Endothelial cell of umbilical vein (primary cell): ENCODE measurements at regions not wholly inside any gene's neighbourhood (a gene's known extent, or its start where the extent isn't known, plus 50 kb on each side); places are given as distances from the start of the nearest gene placed in this dataset.

ENCODE experiments used
- BruUV-seq: library from RNA; stranded (reverse); fragments of 400-500 nt; replicated peaks from 2 replicates; lab custom pipeline; 2021; lab: Mats Ljungman, UMichigan
- CTCF ChIA-PET: fragments of 300-600, 350-600 bp; sonication (Branson Sonifier 250); formaldehyde crosslinking; loops from one replicate; lab custom pipeline; 2021; ENCODE audit warnings: antibody characterized with exemption, inconsistent platforms; lab: Charles Lee
- POLR2A ChIA-PET: fragments of 300-600, 350-600 bp; sonication (Branson Sonifier 250); formaldehyde crosslinking; loops from one replicate; lab custom pipeline; 2021; ENCODE audit warnings: antibody characterized with exemption, inconsistent platforms; lab: Charles Lee
- DNase-seq: peaks from one replicate; pipeline ENCODE4 v3.0.0-alpha.2; 2011; ENCODE audit warnings: low read depth, low spot score
- FAIRE-seq: peaks from 2 replicates; lab custom pipeline; 2011; peaks lifted over from hg19 to GRCh38; lab: Jason Lieb, UNC
- H2AFZ ChIP-seq: 2 replicates; pipeline ENCODE4 v1.6.0; 2012; ENCODE audit warnings: low read depth, low read length, control low read depth, inconsistent platforms
- H3K27ac ChIP-seq: 2 replicates; pipeline ENCODE4 v1.5.1; 2011; ENCODE audit warnings: low read depth, mild to moderate bottlenecking, control low read depth, low read length, moderate library complexity; ENCODE audit not compliant: insufficient read depth
- H3K27me3 ChIP-seq, 2 experiments: 2 replicates each; pipeline versions ENCODE4 v1.6.0 to v1.6.1; 2011; ENCODE audit warnings: low read length in 2 of 2, mixed read lengths in 1 of 2; ENCODE audit not compliant: control insufficient read depth in 2 of 2, insufficient read depth in 2 of 2
- H3K36me3 ChIP-seq, 2 experiments: 2 replicates in 1 of 2; 3 replicates in 1 of 2; pipeline ENCODE4 v1.5.1; 2011; ENCODE audit warnings: low read length in 2 of 2, mild to moderate bottlenecking in 1 of 2, moderate library complexity in 1 of 2; ENCODE audit not compliant: control insufficient read depth in 2 of 2, insufficient read depth in 2 of 2; ENCODE audit errors: extremely low read depth in 1 of 2
- H3K4me1 ChIP-seq: 3 replicates; pipeline ENCODE4 v1.5.1; 2011; ENCODE audit warnings: mild to moderate bottlenecking, low read length; ENCODE audit not compliant: control insufficient read depth, insufficient read depth; ENCODE audit errors: extremely low read depth
- H3K4me2 ChIP-seq: 2 replicates; pipeline ENCODE4 v1.6.1; 2011; ENCODE audit warnings: low read length, control low read depth, mixed read lengths; ENCODE audit not compliant: insufficient read depth
- H3K4me3 ChIP-seq, 3 experiments: fragments of 200-600 bp in 1 of 3; sonication (generic), shearing (Covaris generic) in 1 of 3; replicated peaks in 1 of 3; 2 replicates each; pipeline ENCODE4 v1.5.1; 2011 to 2016; ENCODE audit warnings: control low read depth in 3 of 3, low read length in 3 of 3, mild to moderate bottlenecking in 2 of 3, inconsistent platforms in 1 of 3, low read depth in 1 of 3, moderate library complexity in 1 of 3; ENCODE audit not compliant: insufficient read depth in 1 of 3
- H3K79me2 ChIP-seq: 2 replicates; pipeline ENCODE4 v1.6.0; 2012; ENCODE audit warnings: low read length, inconsistent platforms; ENCODE audit not compliant: control insufficient read depth, insufficient read depth
- H3K9ac ChIP-seq: replicated peaks from 2 replicates; pipeline ENCODE3; 2011; ENCODE audit warnings: low read length, control low read depth; ENCODE audit not compliant: insufficient read depth; ENCODE audit errors: extremely low read depth
- H3K9me1 ChIP-seq: replicated peaks from 3 replicates; pipeline ENCODE4 v1.6.0; 2011; ENCODE audit warnings: mild to moderate bottlenecking, low read length; ENCODE audit not compliant: control insufficient read depth, insufficient read depth; ENCODE audit errors: extremely low read depth
- H3K9me3 ChIP-seq: replicated peaks from 2 replicates; pipeline ENCODE4 v1.5.1; 2012; ENCODE audit warnings: low read length, inconsistent platforms; ENCODE audit not compliant: control insufficient read depth, insufficient read depth
- H4K20me1 ChIP-seq: replicated peaks from 2 replicates; pipeline ENCODE3; 2011; ENCODE audit warnings: mild to moderate bottlenecking, low read length; ENCODE audit not compliant: control insufficient read depth, insufficient read depth; ENCODE audit errors: extremely low read depth
- CTCF ChIP-seq, 2 donors: IDR thresholded peaks; 1 replicate in 1 of 2; 2 replicates in 1 of 2; pipeline ENCODE4 v1.5.1; 2011; ENCODE audit warnings: low read length in 2 of 2, mild to moderate bottlenecking in 2 of 2, moderate library complexity in 2 of 2, control low read depth in 1 of 2, inconsistent platforms in 1 of 2, low read depth in 1 of 2; ENCODE audit not compliant: insufficient read depth in 1 of 2; ENCODE audit errors: extremely low read depth in 1 of 2
- EZH2 ChIP-seq: IDR thresholded peaks from 2 replicates; pipeline ENCODE4 v1.6.1; 2012; ENCODE audit warnings: borderline replicate concordance, low read depth, mild to moderate bottlenecking, moderate library complexity, low read length, inconsistent platforms; ENCODE audit not compliant: severe bottlenecking
- FOS ChIP-seq: IDR thresholded peaks from 2 replicates; pipeline ENCODE4 v1.6.1; 2011; ENCODE audit warnings: mild to moderate bottlenecking, low read length, moderate library complexity, borderline replicate concordance; ENCODE audit not compliant: insufficient read depth
- GATA2 ChIP-seq: IDR thresholded peaks from 2 replicates; pipeline ENCODE4 v1.7.0; 2011; ENCODE audit warnings: low read depth, mild to moderate bottlenecking, moderate library complexity, mixed read lengths, low read length; ENCODE audit not compliant: insufficient read length, insufficient read depth
- JUN ChIP-seq: IDR thresholded peaks from 2 replicates; pipeline ENCODE4 v1.6.1; 2011; ENCODE audit warnings: borderline replicate concordance, low read depth; ENCODE audit not compliant: insufficient read length, insufficient read depth
- MAX ChIP-seq: IDR thresholded peaks from 2 replicates; pipeline ENCODE4 v1.6.1; 2011; ENCODE audit not compliant: insufficient read depth, insufficient read length
- MYC ChIP-seq: IDR thresholded peaks from one replicate; pipeline ENCODE4 v1.6.1; 2011; ENCODE audit warnings: mild to moderate bottlenecking, low read depth, low read length
- POLR2A ChIP-seq: IDR thresholded peaks from 2 replicates; pipeline ENCODE4 v1.6.1; 2012; ENCODE audit warnings: low read depth, mild to moderate bottlenecking, control low read depth, low read length
- POLR2AphosphoS5 ChIP-seq: IDR thresholded peaks from 2 replicates; pipeline ENCODE4 v1.6.1; 2012; ENCODE audit warnings: low read depth, mild to moderate bottlenecking, control low read depth, low read length, moderate library complexity; ENCODE audit not compliant: insufficient read depth
- dilution Hi-C: fragments of 300-500 bp; cut with MboI; formaldehyde crosslinking; loops from one replicate; pipeline ENCODE4 v1.15.0; 2019; ENCODE audit warnings: low sequenced_read_pairs; ENCODE audit not compliant: extremely low pct_ligation_motif_present
- intact Hi-C: fragments of 100-400 bp; cut with micrococcal nuclease; formaldehyde crosslinking; loops from one replicate; pipeline ENCODE4 v1.10.0; 2022

DNA sequence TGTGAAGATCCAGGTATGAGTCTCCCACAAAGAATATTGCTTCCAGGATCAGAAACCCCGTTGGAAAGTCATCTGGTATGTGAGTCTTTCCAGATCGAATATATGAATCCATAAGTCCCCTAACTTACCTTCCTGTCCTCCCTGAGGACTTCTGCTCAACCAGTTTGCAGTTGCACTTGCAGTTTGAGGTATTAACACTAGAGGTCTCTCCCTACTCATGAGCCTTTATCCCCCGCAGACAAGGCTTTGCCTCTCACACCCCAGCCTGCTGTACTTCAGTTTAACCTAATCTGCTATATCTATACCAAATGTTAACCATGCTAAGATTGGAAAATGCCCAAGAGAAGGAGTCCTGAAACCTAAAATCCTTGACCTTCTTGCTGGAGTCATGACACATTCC lies 135.3 kb upstream of the DEFB112 start:
- Histone ChIP-seq H3K4me2 (no peak overlapping the region), H3K4me3 (no peak overlapping the region), H3K27me3 (no peaks in the 10 kb centered on the region), H3K9me3 (peaks cover 2% of the 10 kb centered on the region), H3K9ac (no peak overlapping the region), H3K27ac (no peak overlapping the region), H4K20me1 (no peaks in the 10 kb centered on the region), H3K36me3 (no peaks in the 10 kb centered on the region), H3K4me1 (no peaks in the 10 kb centered on the region), H3K79me2 (no peaks in the 10 kb centered on the region), H3K9me1 (no peaks in the 10 kb centered on the region), H2AFZ (no peak overlapping the region)
- no peak for TF ChIP-seq GATA2
- TF ChIP-seq POLR2AphosphoS5, result no peak
- no peak for TF ChIP-seq EZH2
- TF ChIP-seq MYC, result no peak
- no peak for TF ChIP-seq JUN
- no TSS peak for BruUV-seq
- intact Hi-C loops, result no loop called here
- no peak for FAIRE-seq
- dilution Hi-C loops, result no loop called here
- ChIA-PET CTCF (no interaction called here), POLR2A (no interaction called here)
- no peak for DNase-seq

GRCh38 chr6:50187351-50187921 lies 137.7 kb upstream of the DEFB112 start:
- DNase-seq (no peak), FAIRE-seq (no peak)
- ChIA-PET CTCF (no interaction called here), POLR2A (no interaction called here)
- Histone ChIP-seq H3K9me3 (no peaks in the 10 kb centered on the region), H2AFZ (no peak overlapping the region), H3K9ac (no peak overlapping the region), H3K27me3 (no peaks in the 10 kb centered on the region), H3K4me3 (no peak overlapping the region), H3K4me1 (no peaks in the 10 kb centered on the region), H3K4me2 (no peak overlapping the region), H3K36me3 (no peaks in the 10 kb centered on the region), H3K9me1 (no peaks in the 10 kb centered on the region), H3K79me2 (no peaks in the 10 kb centered on the region), H3K27ac (no peak overlapping the region), H4K20me1 (no peaks in the 10 kb centered on the region)
- dilution Hi-C loops (no loop called here), intact Hi-C loops (no loop called here)
- no TSS peak for BruUV-seq
- no peak for TF ChIP-seq JUN
- no peak for TF ChIP-seq EZH2
- TF ChIP-seq POLR2A, result no peak
- no peak for TF ChIP-seq MYC
- no peak for TF ChIP-seq MAX
- no peak for TF ChIP-seq POLR2AphosphoS5
- TF ChIP-seq FOS, result no peak
- TF ChIP-seq CTCF (IDR thresholded peaks at IDR 0.05; ENCODE audit: extremely low read depth in 1 of 2, insufficient read depth in 1 of 2, low read depth in 1 of 2, low read length in 2 of 2), result no peak
- no peak for TF ChIP-seq GATA2
